ENCODE measurements at regions not wholly inside any gene's neighbourhood (a gene's known extent, or its start where the extent isn't known, plus 50 kb on each side); places are given as distances from the start of the nearest gene placed in this dataset.

DNA sequence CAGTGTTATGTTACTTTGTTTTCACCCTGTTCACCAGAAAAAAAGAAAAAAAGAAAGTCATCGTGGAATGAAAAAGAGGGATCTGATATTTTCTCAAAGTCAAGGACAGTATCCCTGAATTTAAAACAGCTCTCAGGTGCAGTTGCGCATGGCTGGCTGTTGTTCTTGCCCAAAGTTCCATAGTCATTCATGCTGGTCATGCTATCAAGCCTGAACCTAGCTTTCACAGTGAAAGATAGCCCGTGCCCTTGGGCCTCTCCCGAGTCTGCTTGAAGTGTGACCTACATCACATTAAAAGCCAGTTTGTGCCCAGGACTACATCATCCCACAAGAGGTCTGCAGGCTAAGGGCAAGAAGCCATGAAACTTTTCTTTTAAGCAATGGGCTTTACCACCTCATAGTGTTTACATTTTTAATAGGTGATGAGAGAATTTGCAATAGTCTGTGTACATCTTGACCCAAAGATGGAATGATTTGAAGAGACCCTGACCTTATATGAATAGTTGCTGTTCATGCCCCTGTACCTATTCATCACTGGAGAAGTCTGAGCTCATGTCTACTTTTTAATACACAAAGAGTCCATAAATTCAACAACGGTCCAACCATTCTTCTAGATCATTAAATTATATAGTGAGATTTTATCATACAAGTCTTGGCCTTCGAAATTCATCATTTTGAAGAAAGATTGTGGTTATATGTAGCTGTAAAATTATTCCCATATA is 522.5 kb upstream of the MCTP2 start:
- ChIA-PET CTCF (no interaction called here), POLR2A (no interaction called here)
- H3K79me2 ChIP-seq (ENCODE audit: insufficient read depth): no peaks in the 10 kb centered on the region
- no peak for DNase-seq
- no peak overlapping the region for H3K9ac ChIP-seq
- no peak overlapping the region for H2AFZ ChIP-seq (ENCODE audit: low read depth)
- TF ChIP-seq RAD21 (IDR thresholded peaks at IDR 0.05; ENCODE audit: low read length) (no peak), MXI1 (IDR thresholded peaks at IDR 0.05; ENCODE audit: low read depth, low read length) (no peak), EZH2phosphoT487 (IDR thresholded peaks at IDR 0.05; ENCODE audit: borderline replicate concordance, low read depth) (no peak), EP300 (IDR thresholded peaks at IDR 0.05; ENCODE audit: borderline replicate concordance in 1 of 2, low read depth in 1 of 2, low read length in 1 of 2) (no peak), NFIC (IDR thresholded peaks at IDR 0.05; ENCODE audit: borderline replicate concordance) (no peak), SMC3 (IDR thresholded peaks at IDR 0.05; ENCODE audit: low read depth, low read length) (no peak), MAX (IDR thresholded peaks at IDR 0.05; ENCODE audit: low read depth) (no peak)
- TF ChIP-seq, protein P1, sequence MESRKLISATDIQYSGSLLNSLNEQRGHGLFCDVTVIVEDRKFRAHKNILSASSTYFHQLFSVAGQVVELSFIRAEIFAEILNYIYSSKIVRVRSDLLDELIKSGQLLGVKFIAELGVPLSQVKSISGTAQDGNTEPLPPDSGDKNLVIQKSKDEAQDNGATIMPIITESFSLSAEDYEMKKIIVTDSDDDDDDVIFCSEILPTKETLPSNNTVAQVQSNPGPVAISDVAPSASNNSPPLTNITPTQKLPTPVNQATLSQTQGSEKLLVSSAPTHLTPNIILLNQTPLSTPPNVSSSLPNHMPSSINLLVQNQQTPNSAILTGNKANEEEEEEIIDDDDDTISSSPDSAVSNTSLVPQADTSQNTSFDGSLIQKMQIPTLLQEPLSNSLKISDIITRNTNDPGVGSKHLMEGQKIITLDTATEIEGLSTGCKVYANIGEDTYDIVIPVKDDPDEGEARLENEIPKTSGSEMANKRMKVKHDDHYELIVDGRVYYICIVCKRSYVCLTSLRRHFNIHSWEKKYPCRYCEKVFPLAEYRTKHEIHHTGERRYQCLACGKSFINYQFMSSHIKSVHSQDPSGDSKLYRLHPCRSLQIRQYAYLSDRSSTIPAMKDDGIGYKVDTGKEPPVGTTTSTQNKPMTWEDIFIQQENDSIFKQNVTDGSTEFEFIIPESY (IDR thresholded peaks at IDR 0.05; ENCODE audit: borderline replicate concordance, low read depth): no peak
- H3K27me3 ChIP-seq (ENCODE audit: insufficient read depth): no peaks in the 10 kb centered on the region
- no peaks in the 10 kb centered on the region for H3K9me3 ChIP-seq
- H3K4me3 ChIP-seq (ENCODE audit: low read depth in 2 of 2, low read length in 1 of 2): no peak overlapping the region
- H3K27ac ChIP-seq (ENCODE audit: low read depth in 2 of 2, low read length in 1 of 2): no peak overlapping the region
- H3K4me2 ChIP-seq: no peak overlapping the region
- no peaks in the 10 kb centered on the region for H3K36me3 ChIP-seq (replicated peaks in 1 of 2; ENCODE audit: control insufficient read depth in 1 of 2, insufficient read depth in 2 of 2, low read length in 1 of 2)
- H3K9me2 ChIP-seq: no peaks in the 10 kb centered on the region
- no peaks in the 10 kb centered on the region for H4K20me1 ChIP-seq (ENCODE audit: insufficient read depth)
- 11% methylated on average over 6 of the region's 6 CpGs for WGBS (ENCODE audit: low lambda C conversion rate)
- H3K4me1 ChIP-seq (ENCODE audit: control insufficient read depth in 1 of 2, insufficient read depth in 2 of 2, low read depth in 1 of 2, low read length in 1 of 2): no peaks in the 10 kb centered on the region
- H3F3A ChIP-seq (replicated peaks; ENCODE audit: insufficient read depth): no peaks in the 10 kb centered on the region

GRCh38 chr15:93707751-93708150 is 523.6 kb upstream of the MCTP2 start:
- Histone ChIP-seq H3F3A (replicated peaks; ENCODE audit: insufficient read depth) (no peaks in the 10 kb centered on the region), H3K4me3 (ENCODE audit: low read depth in 2 of 2, low read length in 1 of 2) (no peak overlapping the region), H3K9ac (no peak overlapping the region), H3K9me2 (no peaks in the 10 kb centered on the region), H3K27me3 (ENCODE audit: insufficient read depth) (no peaks in the 10 kb centered on the region), H4K20me1 (ENCODE audit: insufficient read depth) (no peaks in the 10 kb centered on the region), H3K4me2 (no peak overlapping the region), H2AFZ (ENCODE audit: low read depth) (no peak overlapping the region), H3K36me3 (replicated peaks in 1 of 2; ENCODE audit: control insufficient read depth in 1 of 2, insufficient read depth in 2 of 2, low read length in 1 of 2) (no peaks in the 10 kb centered on the region), H3K27ac (ENCODE audit: low read depth in 2 of 2, low read length in 1 of 2) (no peak overlapping the region), H3K9me3 (no peaks in the 10 kb centered on the region), H3K79me2 (ENCODE audit: insufficient read depth) (no peaks in the 10 kb centered on the region), H3K4me1 (ENCODE audit: control insufficient read depth in 1 of 2, insufficient read depth in 2 of 2, low read depth in 1 of 2, low read length in 1 of 2) (no peaks in the 10 kb centered on the region)
- no peak for DNase-seq
- 24% methylated on average over 5 of the region's 5 CpGs for WGBS (ENCODE audit: low lambda C conversion rate)
- POLR2A ChIA-PET: no interaction called here
- CTCF ChIA-PET: no interaction called here
- TF ChIP-seq FOXM1 (IDR thresholded peaks at IDR 0.05; ENCODE audit: low read depth): no peak
- TF ChIP-seq SMC3 (IDR thresholded peaks at IDR 0.05; ENCODE audit: low read depth, low read length): no peak
- no peak for TF ChIP-seq JUND (IDR thresholded peaks at IDR 0.05)
- TF ChIP-seq CHD2 (IDR thresholded peaks at IDR 0.05; ENCODE audit: low read length, partially characterized antibody): no peak
- TF ChIP-seq GABPA (IDR thresholded peaks at IDR 0.05; ENCODE audit: low read depth): no peak

Data from SK-N-SH (cell line).